HCT116 (cell line): ENCODE measurements at regions not wholly inside any gene's neighbourhood (a gene's known extent, or its start where the extent isn't known, plus 50 kb on each side); places are given as distances from the start of the nearest gene placed in this dataset.

Experiments
- ATAC-seq: fragments of 200-7000 bp; cut with Tn5 transposase; 2 replicates; pipeline ENCODE4 v1.9.1; 2020; ENCODE audit warnings: mild to moderate bottlenecking, moderate library complexity
- BruUV-seq: library from RNA; stranded (reverse); fragments of 400-500 nt; replicated peaks from 2 replicates; lab custom pipeline; 2021; lab: Mats Ljungman, UMichigan
- CTCF ChIA-PET: fragments of 300-600 bp; sonication (Branson Sonifier 250); formaldehyde crosslinking; loops from one replicate; lab custom pipeline; 2021; ENCODE audit warnings: antibody characterized with exemption; lab: Charles Lee
- POLR2A ChIA-PET: fragments of 300-600, 350-600 bp; sonication (Branson Sonifier 250); formaldehyde crosslinking; loops from one replicate; lab custom pipeline; 2021; ENCODE audit warnings: antibody characterized with exemption; lab: Charles Lee
- RAD21 ChIA-PET, 2 experiments: fragments of 300-600 bp; sonication (Branson Sonifier 250); formaldehyde crosslinking; loops; one replicate each; lab custom pipeline; 2023; ENCODE audit warnings: low total read pairs in 2 of 2; ENCODE audit not compliant: uncharacterized antibody in 2 of 2, unreplicated experiment in 2 of 2, low non-redundant PET in 1 of 2; lab: Charles Lee
- DNase-seq: peaks from one replicate; pipeline ENCODE4 v3.0.0-alpha.2; 2010; ENCODE audit warnings: low read depth, low spot score
- H2AFZ ChIP-seq: fragments of 200-600 bp; shearing (Covaris generic), sonication (generic); 2 replicates; pipeline ENCODE4 v1.6.1; 2017; ENCODE audit warnings: low read depth, mixed run types, mixed read lengths, antibody characterized with exemption, low read length; ENCODE audit not compliant: poor library complexity, severe bottlenecking
- H3K27ac ChIP-seq: 2 replicates; pipeline ENCODE4 v1.5.1; 2012; ENCODE audit warnings: low read depth, low read length
- H3K27me3 ChIP-seq: fragments of 200-600 bp; sonication (generic); 2 replicates; pipeline ENCODE4 v1.6.1; 2016; ENCODE audit warnings: mixed run types, low read length, mixed read lengths; ENCODE audit not compliant: insufficient read depth
- H3K36me3 ChIP-seq, 2 experiments: fragments of 200-500 bp in 1 of 2; fragments of 200-600 bp in 1 of 2; sonication (Bioruptor generic) in 1 of 2; sonication (generic) in 1 of 2; 2 replicates each; pipeline versions ENCODE4 v1.5.1 to v1.6.1; 2014 to 2016; ENCODE audit warnings: low read length in 2 of 2, inconsistent platforms in 1 of 2, mixed read lengths in 1 of 2, mixed run types in 1 of 2; ENCODE audit not compliant: insufficient read depth in 2 of 2, control insufficient read depth in 1 of 2
- H3K4me1 ChIP-seq, 2 experiments: fragments of 200-600 bp in 1 of 2; sonication (generic) in 1 of 2; 2 replicates each; pipeline versions ENCODE4 v1.5.1 to v1.6.1; 2012 to 2017; ENCODE audit warnings: low read length in 2 of 2, inconsistent platforms in 1 of 2, mild to moderate bottlenecking in 1 of 2, mixed read lengths in 1 of 2, mixed run types in 1 of 2, moderate library complexity in 1 of 2; ENCODE audit not compliant: insufficient read depth in 2 of 2, control insufficient read depth in 1 of 2
- H3K4me2 ChIP-seq: fragments of 200-600 bp; sonication (generic); 2 replicates; pipeline ENCODE4 v1.6.1; 2017; ENCODE audit warnings: mixed run types, low read length, mixed read lengths
- H3K4me3 ChIP-seq, 2 experiments: fragments of 200-600 bp in 1 of 2; sonication (generic) in 1 of 2; replicated peaks in 1 of 2; 2 replicates each; pipeline ENCODE4 v1.5.1; 2011 to 2016; ENCODE audit warnings: low read length in 2 of 2, control low read depth in 1 of 2, low read depth in 1 of 2, mild to moderate bottlenecking in 1 of 2, mixed read lengths in 1 of 2, mixed run types in 1 of 2
- H3K79me2 ChIP-seq: fragments of 200-600 bp; sonication (generic); 2 replicates; pipeline ENCODE4 v1.6.1; 2017; ENCODE audit warnings: mild to moderate bottlenecking, mixed run types, low read length, moderate library complexity, mixed read lengths; ENCODE audit not compliant: insufficient read depth
- H3K9ac ChIP-seq: fragments of 200-600 bp; sonication (generic); 2 replicates; pipeline ENCODE4 v1.6.1; 2016; ENCODE audit warnings: low read length, mixed read lengths
- H3K9me2 ChIP-seq: fragments of 200-600 bp; sonication (generic), shearing (Covaris generic); 2 replicates; pipeline ENCODE4 v1.6.1; 2017; ENCODE audit warnings: mixed run types, mild to moderate bottlenecking, moderate library complexity; ENCODE audit not compliant: insufficient read depth
- H3K9me3 ChIP-seq, 2 experiments: fragments of 200-500 bp in 1 of 2; fragments of 200-600 bp in 1 of 2; sonication (Bioruptor generic) in 1 of 2; sonication (generic) in 1 of 2; 2 replicates each; pipeline ENCODE4 v1.6.1; 2014 to 2017; ENCODE audit warnings: low read length in 2 of 2, mixed read lengths in 2 of 2, inconsistent platforms in 1 of 2, low read depth in 1 of 2, mild to moderate bottlenecking in 1 of 2, mixed run types in 1 of 2, moderate library complexity in 1 of 2; ENCODE audit not compliant: control insufficient read depth in 1 of 2, insufficient read depth in 1 of 2
- H4K20me1 ChIP-seq: fragments of 200-600 bp; sonication (generic), shearing (Covaris generic); 2 replicates; pipeline ENCODE4 v1.6.1; 2017; ENCODE audit warnings: mixed run types, mild to moderate bottlenecking, moderate library complexity; ENCODE audit not compliant: insufficient read depth
- ATF3 ChIP-seq: IDR thresholded peaks from 2 replicates; pipeline ENCODE4 v1.6.1; 2012
- CEBPB ChIP-seq: IDR thresholded peaks from 2 replicates; pipeline ENCODE4 v1.6.1; 2012; ENCODE audit warnings: low read depth
- EZH2phosphoT487 ChIP-seq: fragments of 200-600 bp; IDR thresholded peaks from 2 replicates; pipeline ENCODE4 v1.6.1; 2018; ENCODE audit warnings: antibody characterized with exemption, borderline replicate concordance
- JUND ChIP-seq: IDR thresholded peaks from 2 replicates; pipeline ENCODE4 v1.6.1; 2012
- TCF7L2 ChIP-seq: IDR thresholded peaks from 2 replicates; pipeline ENCODE4 v1.7.0; 2011; ENCODE audit warnings: borderline replicate concordance, inconsistent platforms; ENCODE audit not compliant: insufficient read depth, insufficient read length; ENCODE audit errors: extremely low read depth
- YY1 ChIP-seq: IDR thresholded peaks from 2 replicates; pipeline ENCODE4 v1.6.1; 2011; ENCODE audit warnings: low read length, low read depth, moderate library complexity, mild to moderate bottlenecking; ENCODE audit not compliant: insufficient replicate concordance; ENCODE audit errors: extremely low read depth
- intact Hi-C: fragments of 100-400 bp; cut with micrococcal nuclease; formaldehyde crosslinking; loops from 2 replicates; pipeline ENCODE4 v1.10.0; 2022
- TF ChIP-seq, protein P1 (sequence below): IDR thresholded peaks from 2 replicates; pipeline ENCODE4 v1.6.1; 2012; ENCODE audit warnings: low read depth
- TF ChIP-seq, protein P2 (sequence below), 3 experiments: fragments of 200-600 bp in 1 of 3; sonication (generic) in 1 of 3; IDR thresholded peaks in 2 of 3; conservative IDR thresholded peaks in 1 of 3; 2 replicates each; pipeline ENCODE4 v1.5.1; 2012 to 2017; ENCODE audit warnings: low read depth in 2 of 3, low read length in 2 of 3, antibody characterized with exemption in 1 of 3, borderline replicate concordance in 1 of 3, control low read depth in 1 of 3, mild to moderate bottlenecking in 1 of 3, mixed read lengths in 1 of 3, mixed run types in 1 of 3, moderate library complexity in 1 of 3; ENCODE audit not compliant: insufficient read depth in 1 of 3

DNA sequence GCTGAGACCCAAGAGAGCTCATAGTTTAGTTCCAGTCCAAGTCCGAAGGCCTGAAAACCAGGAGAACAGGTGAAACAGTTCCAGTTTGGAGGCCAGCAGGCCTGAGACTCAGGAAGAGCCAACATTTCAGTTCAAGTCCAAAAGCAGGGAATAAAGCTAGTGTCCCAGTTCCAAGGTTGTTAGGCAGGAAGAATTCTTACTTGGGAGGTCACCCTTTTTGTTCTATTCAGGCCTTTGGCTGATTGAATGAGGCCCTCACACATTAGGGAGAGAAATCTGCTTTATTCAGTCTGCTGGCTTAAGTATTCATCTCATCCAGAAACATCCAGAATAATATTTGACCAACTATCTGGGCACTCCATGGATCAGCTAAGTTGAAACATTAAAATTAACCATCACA is 294.6 kb downstream of the PCNX1 start:
- intact Hi-C loops: no loop called here
- Histone ChIP-seq H3K4me3 (no peak overlapping the region), H2AFZ (no peak overlapping the region), H3K4me2 (no peak overlapping the region), H3K27ac (no peak overlapping the region)
- TF ChIP-seq JUND (no peak), ATF3 (no peak), CEBPB (no peak), EZH2phosphoT487 (no peak), YY1 (no peak), TCF7L2 (no peak)
- TF ChIP-seq, protein P1, sequence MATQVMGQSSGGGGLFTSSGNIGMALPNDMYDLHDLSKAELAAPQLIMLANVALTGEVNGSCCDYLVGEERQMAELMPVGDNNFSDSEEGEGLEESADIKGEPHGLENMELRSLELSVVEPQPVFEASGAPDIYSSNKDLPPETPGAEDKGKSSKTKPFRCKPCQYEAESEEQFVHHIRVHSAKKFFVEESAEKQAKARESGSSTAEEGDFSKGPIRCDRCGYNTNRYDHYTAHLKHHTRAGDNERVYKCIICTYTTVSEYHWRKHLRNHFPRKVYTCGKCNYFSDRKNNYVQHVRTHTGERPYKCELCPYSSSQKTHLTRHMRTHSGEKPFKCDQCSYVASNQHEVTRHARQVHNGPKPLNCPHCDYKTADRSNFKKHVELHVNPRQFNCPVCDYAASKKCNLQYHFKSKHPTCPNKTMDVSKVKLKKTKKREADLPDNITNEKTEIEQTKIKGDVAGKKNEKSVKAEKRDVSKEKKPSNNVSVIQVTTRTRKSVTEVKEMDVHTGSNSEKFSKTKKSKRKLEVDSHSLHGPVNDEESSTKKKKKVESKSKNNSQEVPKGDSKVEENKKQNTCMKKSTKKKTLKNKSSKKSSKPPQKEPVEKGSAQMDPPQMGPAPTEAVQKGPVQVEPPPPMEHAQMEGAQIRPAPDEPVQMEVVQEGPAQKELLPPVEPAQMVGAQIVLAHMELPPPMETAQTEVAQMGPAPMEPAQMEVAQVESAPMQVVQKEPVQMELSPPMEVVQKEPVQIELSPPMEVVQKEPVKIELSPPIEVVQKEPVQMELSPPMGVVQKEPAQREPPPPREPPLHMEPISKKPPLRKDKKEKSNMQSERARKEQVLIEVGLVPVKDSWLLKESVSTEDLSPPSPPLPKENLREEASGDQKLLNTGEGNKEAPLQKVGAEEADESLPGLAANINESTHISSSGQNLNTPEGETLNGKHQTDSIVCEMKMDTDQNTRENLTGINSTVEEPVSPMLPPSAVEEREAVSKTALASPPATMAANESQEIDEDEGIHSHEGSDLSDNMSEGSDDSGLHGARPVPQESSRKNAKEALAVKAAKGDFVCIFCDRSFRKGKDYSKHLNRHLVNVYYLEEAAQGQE: no peak
- TF ChIP-seq, protein P2, sequence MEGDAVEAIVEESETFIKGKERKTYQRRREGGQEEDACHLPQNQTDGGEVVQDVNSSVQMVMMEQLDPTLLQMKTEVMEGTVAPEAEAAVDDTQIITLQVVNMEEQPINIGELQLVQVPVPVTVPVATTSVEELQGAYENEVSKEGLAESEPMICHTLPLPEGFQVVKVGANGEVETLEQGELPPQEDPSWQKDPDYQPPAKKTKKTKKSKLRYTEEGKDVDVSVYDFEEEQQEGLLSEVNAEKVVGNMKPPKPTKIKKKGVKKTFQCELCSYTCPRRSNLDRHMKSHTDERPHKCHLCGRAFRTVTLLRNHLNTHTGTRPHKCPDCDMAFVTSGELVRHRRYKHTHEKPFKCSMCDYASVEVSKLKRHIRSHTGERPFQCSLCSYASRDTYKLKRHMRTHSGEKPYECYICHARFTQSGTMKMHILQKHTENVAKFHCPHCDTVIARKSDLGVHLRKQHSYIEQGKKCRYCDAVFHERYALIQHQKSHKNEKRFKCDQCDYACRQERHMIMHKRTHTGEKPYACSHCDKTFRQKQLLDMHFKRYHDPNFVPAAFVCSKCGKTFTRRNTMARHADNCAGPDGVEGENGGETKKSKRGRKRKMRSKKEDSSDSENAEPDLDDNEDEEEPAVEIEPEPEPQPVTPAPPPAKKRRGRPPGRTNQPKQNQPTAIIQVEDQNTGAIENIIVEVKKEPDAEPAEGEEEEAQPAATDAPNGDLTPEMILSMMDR (IDR thresholded peaks at IDR 0.05 in 2 of 3, conservative IDR thresholded peaks at IDR 0.05 in 1 of 3; ENCODE audit: borderline replicate concordance in 1 of 3, insufficient read depth in 1 of 3, low read depth in 2 of 3, low read length in 2 of 3): no peak
- TF ChIP-seq, all 23 proteins: peak for 0
- ChIA-PET RAD21 (no interaction called here), POLR2A (no interaction called here), CTCF (no interaction called here)
- no peak for ATAC-seq
- Histone ChIP-seq H4K20me1 (no peaks in the 10 kb centered on the region), H3K9me2 (no peaks in the 10 kb centered on the region), H3K9me3 (no peaks in the 10 kb centered on the region), H3K9ac (no peak overlapping the region), H3K36me3 (no peaks in the 10 kb centered on the region), H3K79me2 (no peaks in the 10 kb centered on the region), H3K27me3 (no peaks in the 10 kb centered on the region), H3K4me1 (no peaks in the 10 kb centered on the region)
- no peak for DNase-seq
- no TSS peak for BruUV-seq
